Heart left ventricle (tissue), 16 donors: ENCODE measurements at regions not wholly inside any gene's neighbourhood (a gene's known extent, or its start where the extent isn't known, plus 50 kb on each side); places are given as distances from the start of the nearest gene placed in this dataset.

Experiments
- ATAC-seq, 4 donors: fragments of 200-7000 bp; cut with Tn5 transposase; one replicate each; pipeline ENCODE4 v1.9.1; 2020 to 2022; ENCODE audit warnings: moderate library complexity in 4 of 4, mild to moderate bottlenecking in 3 of 4, moderate number of reproducible peaks in 1 of 4
- DNase-seq, 5 donors: peaks; one replicate each; pipeline ENCODE4 v3.0.0-alpha.2; 2020
- H3K27ac ChIP-seq, 12 donors: fragments of 200-600 bp; sonication (generic) in 4 of 12; one replicate each; pipeline versions ENCODE4 v1.5.0 to v1.8.0; 2016 to 2022; ENCODE audit warnings: mild to moderate bottlenecking in 2 of 12
- H3K27me3 ChIP-seq, 9 donors: fragments of 200-600 bp; sonication (generic) in 2 of 9; one replicate each; pipeline versions ENCODE4 v1.5.1 to v1.8.0; 2016 to 2022; ENCODE audit warnings: mild to moderate bottlenecking in 3 of 9
- H3K36me3 ChIP-seq, 9 donors: fragments of 200-600 bp; sonication (generic) in 2 of 9; one replicate each; pipeline versions ENCODE4 v1.5.0 to v1.8.0; 2018 to 2022; ENCODE audit warnings: mild to moderate bottlenecking in 2 of 9
- H3K4me1 ChIP-seq, 12 donors: fragments of 200-600 bp; sonication (generic) in 4 of 12; one replicate each; pipeline versions ENCODE4 v1.5.0 to v1.8.0; 2016 to 2022; ENCODE audit warnings: mild to moderate bottlenecking in 3 of 12
- H3K4me3 ChIP-seq, 12 donors: fragments of 200-600 bp; sonication (generic) in 4 of 12; one replicate each; pipeline versions ENCODE4 v1.5.0 to v1.8.0; 2017 to 2022; ENCODE audit warnings: mild to moderate bottlenecking in 9 of 12, moderate library complexity in 4 of 12
- H3K9me3 ChIP-seq, 12 donors: fragments of 200-600 bp; sonication (generic) in 4 of 12; one replicate each; pipeline versions ENCODE4 v1.5.0 to v1.8.0; 2016 to 2022; ENCODE audit warnings: mild to moderate bottlenecking in 1 of 12
- CTCF ChIP-seq, 12 donors: fragments of 200-600 bp; sonication (generic) in 4 of 12; IDR thresholded peaks; one replicate each; pipeline versions ENCODE4 v1.5.0 to v1.8.0; 2018 to 2022; ENCODE audit warnings: antibody characterized with exemption in 12 of 12, mild to moderate bottlenecking in 5 of 12
- POLR2A ChIP-seq, 2 donors: fragments of 450-650 bp; IDR thresholded peaks; one replicate each; pipeline ENCODE4 v1.6.1; 2017; ENCODE audit warnings: antibody characterized with exemption in 2 of 2, mild to moderate bottlenecking in 2 of 2, moderate library complexity in 2 of 2
- whole genome bisulfite sequencing, 4 donors: extraction: QIAGEN DNeasy Blood & Tissue Kit in 2 of 4; methylation state at CpG; one replicate each; pipeline versions ENCODE4 v1.1.5 to v1.1.7; 2013 to 2018; 5-methylcytosine and 5-hydroxymethylcytosine counted together
- intact Hi-C, 10 donors: fragments of 100-400 bp; cut with DNase I; formaldehyde crosslinking; loops; one replicate each; pipeline versions ENCODE4 v1.11.1 to v1.14.2; 2022
- donor health status: ischemic (EF 13 %, LVEDD 7.1; RV severe dilation, severe dysfunction).
- donor health status: healthy with polysubstance abuse.
- donor health status: DM: no; HTN: yes; CAD: no.
- donor health status: DM: no; HTN: no; CAD: no.
- donor health status: ischemic (EF 25% LVEDD 6.9; RV normal size, moderate dysfunction).
- donor health status: ischemic (EF 25% LVEDD 5.7; RV mildly dilated, moderate dysfunction).
- donor health status: healthy.
- donor health status: DM: yes; HTN: yes; CAD: no.
- donor health status: ischemic (EF 35%, LVEDD 5.7; RV mildly dilated, moderate dysfunction).
- donor health status: nonischemic (EF 11% LVEDD 7.7; RV severe dilation, severe dysfunction).
- donor health status: DM: yes; HTN: yes; CAD: no.
- donor health status: PGD.
- donor health status: ischemic (EF 29% LVEDD 5.4; RV normal size, mild dysfunction).
- donor health status: nonischemic (EF 23%, LVEDD 6.1; RV moderate dilation, normal function).

GRCh38 chr5:6877986-6878828 is 165.0 kb downstream of the TENT4A start:
- Histone ChIP-seq H3K27ac (no peak overlapping the region), H3K4me3 (no peak overlapping the region), H3K9me3 (no peaks in the 10 kb centered on the region), H3K27me3 (peaks cover 0 to 7% (median 0%) of the 10 kb centered on the region in 9 donors), H3K36me3 (no peaks in the 10 kb centered on the region), H3K4me1 (no peaks in the 10 kb centered on the region)
- intact Hi-C loops, result no loop called here
- ATAC-seq (no peak), DNase-seq (no peak)
- no peak for TF ChIP-seq CTCF (IDR thresholded peaks at IDR 0.05)
- no peak for TF ChIP-seq POLR2A (IDR thresholded peaks at IDR 0.05)
- 72 to 81% (median 75%) methylated on average over 13 of the region's 13 CpGs for WGBS, 4 donors

- H3K27ac ChIP-seq, result no peak overlapping the region
- WGBS, 4 donors, result 67 to 76% (median 74%) methylated on average over 2 of the region's 2 CpGs
- intact Hi-C loops, result no loop called here
- TF ChIP-seq POLR2A (IDR thresholded peaks at IDR 0.05) (no peak), CTCF (IDR thresholded peaks at IDR 0.05) (no peak)
- no peaks in the 10 kb centered on the region for H3K4me1 ChIP-seq
- no peaks in the 10 kb centered on the region for H3K27me3 ChIP-seq
- H3K36me3 ChIP-seq, result no peaks in the 10 kb centered on the region
- DNase-seq, result no peak
- ATAC-seq, result no peak
- H3K9me3 ChIP-seq, result peaks cover 0 to 39% (median 15%) of the 10 kb centered on the region in 12 donors
- H3K4me3 ChIP-seq, result no peak overlapping the region
These were observed 172.3 kb downstream of the TENT4A start for GRCh38 chr5:6885581-6885980.

GRCh38 chr5:6886866-6887265 is 173.6 kb downstream of the TENT4A start:
- Histone ChIP-seq H3K9me3 (peaks cover 0 to 43% (median 15%) of the 10 kb centered on the region in 12 donors), H3K4me3 (no peak overlapping the region), H3K4me1 (no peaks in the 10 kb centered on the region), H3K27me3 (no peaks in the 10 kb centered on the region), H3K36me3 (no peaks in the 10 kb centered on the region), H3K27ac (no peak overlapping the region)
- no peak for DNase-seq
- no peak for ATAC-seq
- TF ChIP-seq CTCF (IDR thresholded peaks at IDR 0.05) (no peak), POLR2A (IDR thresholded peaks at IDR 0.05) (no peak)
- intact Hi-C loops, result no loop called here
- WGBS, 4 donors, result 48 to 61% (median 57%) methylated on average over 3 of the region's 3 CpGs

GRCh38 chr5:6889030-6889429 is 175.8 kb downstream of the TENT4A start:
- no peak for DNase-seq
- TF ChIP-seq POLR2A (IDR thresholded peaks at IDR 0.05) (no peak), CTCF (IDR thresholded peaks at IDR 0.05) (no peak)
- Histone ChIP-seq H3K36me3 (no peaks in the 10 kb centered on the region), H3K27ac (no peak overlapping the region), H3K27me3 (no peaks in the 10 kb centered on the region), H3K9me3 (peaks cover 0 to 43% (median 15%) of the 10 kb centered on the region in 12 donors), H3K4me1 (no peaks in the 10 kb centered on the region), H3K4me3 (no peak overlapping the region)
- WGBS, 4 donors, result 83 to 96% (median 89%) methylated on average over 1 of the region's 1 CpG
- ATAC-seq, result no peak
- intact Hi-C loops, result no loop called here
